ENCODE measurements at regions not wholly inside any gene's neighbourhood (a gene's known extent, or its start where the extent isn't known, plus 50 kb on each side); places are given as distances from the start of the nearest gene placed in this dataset.

GRCh38 chr1:203999618-204000017 lies 73.3 kb upstream of the SOX13 start:
- H3K36me3 ChIP-seq: no peaks in the 10 kb centered on the region
- intact Hi-C loops (cut with DNase I): no loop called here
- DNase-seq (no peak), ATAC-seq (no peak)
- H3K4me3 ChIP-seq: no peak overlapping the region
- no peaks in the 10 kb centered on the region for H3K27me3 ChIP-seq
- H3K4me1 ChIP-seq: no peaks in the 10 kb centered on the region
- H3K27ac ChIP-seq: no peak overlapping the region
- H3K9me3 ChIP-seq: no peaks in the 10 kb centered on the region
- TF ChIP-seq CTCF (IDR thresholded peaks at IDR 0.05): no peak

GRCh38 chr1:204001166-204001901 lies 71.6 kb upstream of the SOX13 start:
- no peak for TF ChIP-seq CTCF (IDR thresholded peaks at IDR 0.05)
- ATAC-seq: no peak
- Histone ChIP-seq H3K27ac (no peak overlapping the region), H3K36me3 (no peaks in the 10 kb centered on the region), H3K4me3 (no peak overlapping the region), H3K4me1 (no peaks in the 10 kb centered on the region), H3K9me3 (no peaks in the 10 kb centered on the region), H3K27me3 (no peaks in the 10 kb centered on the region)
- intact Hi-C loops (cut with DNase I): no loop called here
- DNase-seq: no peak

- Histone ChIP-seq H3K9me3 (no peaks in the 10 kb centered on the region), H3K27me3 (no peaks in the 10 kb centered on the region), H3K4me3 (no peak overlapping the region), H3K27ac (no peak overlapping the region), H3K36me3 (no peaks in the 10 kb centered on the region), H3K4me1 (no peaks in the 10 kb centered on the region)
- no peak for TF ChIP-seq CTCF (IDR thresholded peaks at IDR 0.05)
- ATAC-seq (no peak), DNase-seq (no peak)
- intact Hi-C loops (cut with DNase I): no loop called here
Measured at GRCh38 chr1:204002614-204003013, 70.3 kb upstream of the SOX13 start.

- Histone ChIP-seq H3K27me3 (no peaks in the 10 kb centered on the region), H3K9me3 (no peaks in the 10 kb centered on the region), H3K36me3 (no peaks in the 10 kb centered on the region), H3K27ac (no peak overlapping the region), H3K4me3 (no peak overlapping the region), H3K4me1 (no peaks in the 10 kb centered on the region)
- intact Hi-C loops (cut with DNase I): no loop called here
- no peak for DNase-seq
- TF ChIP-seq CTCF (IDR thresholded peaks at IDR 0.05): no peak
- no peak for ATAC-seq
Measured at GRCh38 chr1:204003536-204003935, 69.4 kb upstream of the SOX13 start.

GRCh38 chr1:204011426-204011825 lies 61.5 kb upstream of the SOX13 start:
- Histone ChIP-seq H3K9me3 (no peaks in the 10 kb centered on the region), H3K4me3 (no peak overlapping the region), H3K36me3 (no peaks in the 10 kb centered on the region), H3K4me1 (no peaks in the 10 kb centered on the region), H3K27me3 (peaks cover 5% of the 10 kb centered on the region), H3K27ac (no peak overlapping the region)
- no peak for TF ChIP-seq CTCF (IDR thresholded peaks at IDR 0.05)
- ATAC-seq: no peak
- DNase-seq: no peak
- intact Hi-C loops (cut with DNase I): no loop called here

GRCh38 chr1:204013052-204013451 lies 59.9 kb upstream of the SOX13 start:
- no peak for TF ChIP-seq CTCF (IDR thresholded peaks at IDR 0.05)
- H3K27ac ChIP-seq: no peak overlapping the region
- no peaks in the 10 kb centered on the region for H3K9me3 ChIP-seq
- H3K4me1 ChIP-seq: no peaks in the 10 kb centered on the region
- ATAC-seq: no peak
- DNase-seq: no peak
- H3K27me3 ChIP-seq: peaks cover 5% of the 10 kb centered on the region
- no peaks in the 10 kb centered on the region for H3K36me3 ChIP-seq
- intact Hi-C loops (cut with DNase I): no loop called here
- no peak overlapping the region for H3K4me3 ChIP-seq
